NCI-H345 (cell line): ENCODE measurements at regions not wholly inside any gene's neighbourhood (a gene's known extent, or its start where the extent isn't known, plus 50 kb on each side); places are given as distances from the start of the nearest gene placed in this dataset.
"Not testable (repeated sequence)": the region's sequence is repeated elsewhere in the genome, so short reads cannot be mapped to it uniquely, and the experiment has no call there.

Experiments
- DNase-seq: peaks from one replicate; lab custom pipeline; 2025; lab: John Stamatoyannopoulos, UW

DNA sequence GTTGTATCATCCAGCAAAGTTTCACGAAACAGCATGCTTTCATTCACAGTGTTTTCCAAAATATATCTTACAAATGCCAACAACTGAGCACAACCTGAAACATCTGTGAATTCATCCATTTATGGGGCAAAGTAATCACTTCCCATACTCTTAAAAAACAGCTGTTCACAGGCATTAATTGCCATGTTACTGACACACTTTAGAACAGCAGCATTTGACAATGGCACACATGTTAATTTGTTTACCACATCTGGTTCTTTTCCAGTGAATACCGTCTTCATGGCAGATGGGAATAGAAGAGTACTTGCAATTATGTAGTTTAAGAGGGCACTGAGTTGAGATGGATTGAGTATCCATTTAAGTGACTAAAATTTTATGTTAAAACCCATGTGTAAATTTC, 347.4 kb upstream of the LRP1B start:
- DNase-seq: no peak

- no peak for DNase-seq
Observed at GRCh38 chr2:142472382-142472781, 341.6 kb upstream of the LRP1B start.

- DNase-seq: no peak
Observed at GRCh38 chr2:142467321-142467720, 336.5 kb upstream of the LRP1B start.

- no peak for DNase-seq
Observed at GRCh38 chr2:142463047-142463446, 332.2 kb upstream of the LRP1B start.

DNA sequence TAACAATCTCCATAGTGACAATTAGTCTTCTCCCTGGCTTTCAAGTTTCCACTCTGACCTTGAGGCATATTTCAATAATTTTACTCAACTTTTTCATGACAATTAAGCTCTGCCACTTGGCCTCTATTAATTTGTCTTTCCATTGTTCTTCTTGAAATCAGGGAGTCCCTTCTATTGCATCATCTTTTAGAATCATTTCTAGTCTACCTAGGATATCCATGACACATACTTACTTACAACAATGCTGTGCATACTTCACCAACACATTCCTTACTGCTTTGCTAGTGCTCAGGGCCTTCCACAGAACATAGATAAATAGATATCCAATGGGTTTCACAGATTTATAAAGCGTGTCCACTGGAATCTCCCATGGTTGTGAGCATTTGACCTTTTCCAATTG, 331.5 kb upstream of the LRP1B start:
- no peak for DNase-seq

DNA sequence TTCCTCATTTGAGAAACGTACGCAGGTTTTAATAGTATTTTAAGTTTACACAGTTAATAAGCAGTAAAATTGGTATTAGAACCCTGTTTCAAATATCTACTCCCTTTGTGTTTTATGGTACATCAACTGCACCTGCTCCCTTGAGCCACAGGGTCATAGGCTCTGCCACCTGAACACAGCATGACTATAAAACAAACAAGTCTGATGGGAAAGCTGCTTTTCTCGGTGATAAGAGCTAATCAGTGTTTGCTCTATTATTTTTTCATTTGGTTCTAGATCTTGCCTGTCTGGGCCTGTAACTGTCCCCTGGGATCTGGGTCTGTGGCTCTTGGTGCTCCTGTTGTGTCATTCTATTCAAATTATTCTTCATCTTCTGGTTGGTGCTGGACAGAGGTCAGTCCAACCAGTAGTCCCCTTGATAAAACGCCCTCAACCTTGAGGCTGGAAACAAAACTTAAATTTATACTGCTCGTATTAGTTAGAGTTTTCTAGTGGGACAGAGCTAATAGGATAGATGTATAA, 314.8 kb upstream of the LRP1B start:
- no peak for DNase-seq

GRCh38 chr2:142445023-142445422, 314.2 kb upstream of the LRP1B start:
- DNase-seq: no peak

GRCh38 chr2:142435847-142436246, 305.0 kb upstream of the LRP1B start:
- no peak for DNase-seq

DNA sequence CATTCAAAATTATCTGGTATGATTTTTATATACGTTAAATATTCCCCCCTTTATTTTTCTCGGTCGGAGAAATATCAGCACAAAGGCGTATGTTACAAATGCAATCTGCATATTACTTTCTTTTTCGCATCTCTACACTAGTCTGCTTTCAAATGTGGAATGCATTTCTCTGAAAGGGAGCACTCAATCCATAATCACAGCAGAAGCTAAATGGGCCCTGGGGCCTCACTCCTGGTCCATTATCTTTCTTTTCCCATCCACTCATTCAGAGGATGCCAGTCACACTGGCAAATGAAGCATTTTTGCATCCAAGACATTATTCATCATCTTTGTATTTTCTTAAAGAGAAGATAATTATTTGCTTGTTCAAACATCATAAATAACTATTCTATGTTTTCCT, 295.2 kb upstream of the LRP1B start:
- DNase-seq: no peak

DNA sequence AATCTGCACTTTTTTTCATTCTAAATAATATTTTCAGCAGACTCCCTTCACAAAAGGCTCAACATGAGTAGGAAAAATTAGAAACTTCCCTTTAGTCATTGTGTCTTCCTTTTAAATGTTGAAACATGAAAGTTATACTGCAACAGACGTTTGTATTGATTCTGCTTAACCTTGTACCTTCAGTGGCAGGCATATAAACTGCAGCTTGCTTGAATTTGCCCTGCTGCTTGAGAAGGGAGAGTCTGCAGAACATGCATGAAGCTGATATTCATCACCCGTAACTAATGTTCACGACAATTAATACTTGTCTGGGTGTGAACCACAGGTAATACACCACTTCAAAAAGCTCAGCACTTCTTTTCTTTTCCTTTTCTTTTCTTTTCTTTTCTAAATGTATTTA, 294.7 kb upstream of the LRP1B start:
- no peak for DNase-seq

DNA sequence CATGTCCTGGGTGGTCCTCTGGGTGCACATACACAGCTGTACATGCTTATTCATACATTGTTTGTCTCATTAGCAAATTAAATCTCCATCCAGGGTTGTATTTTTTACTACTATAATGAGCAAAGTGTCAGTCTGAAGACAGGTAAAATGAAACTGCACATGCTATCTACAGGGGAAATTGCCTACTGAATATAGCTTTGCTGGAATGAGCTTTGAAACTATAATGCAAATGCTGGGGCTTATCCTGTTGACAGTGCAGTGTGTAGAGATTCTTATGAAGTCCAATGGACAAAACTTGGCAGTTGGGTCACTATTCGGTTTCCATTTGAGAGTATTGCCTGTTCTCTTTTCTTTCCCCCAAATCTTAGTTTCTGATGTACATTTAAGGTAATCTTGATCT, 292.8 kb upstream of the LRP1B start:
- no peak for DNase-seq

GRCh38 chr2:142422769-142423168, 292.0 kb upstream of the LRP1B start:
- no peak for DNase-seq

GRCh38 chr2:142422041-142422440, 291.2 kb upstream of the LRP1B start:
- no peak for DNase-seq

GRCh38 chr2:142418699-142419098, 287.9 kb upstream of the LRP1B start:
- not testable (repeated sequence) for DNase-seq

- DNase-seq: no peak
Observed at GRCh38 chr2:142416996-142417395, 286.2 kb upstream of the LRP1B start.

- DNase-seq: no peak
Observed at GRCh38 chr2:142415461-142415860, 284.6 kb upstream of the LRP1B start.

DNA sequence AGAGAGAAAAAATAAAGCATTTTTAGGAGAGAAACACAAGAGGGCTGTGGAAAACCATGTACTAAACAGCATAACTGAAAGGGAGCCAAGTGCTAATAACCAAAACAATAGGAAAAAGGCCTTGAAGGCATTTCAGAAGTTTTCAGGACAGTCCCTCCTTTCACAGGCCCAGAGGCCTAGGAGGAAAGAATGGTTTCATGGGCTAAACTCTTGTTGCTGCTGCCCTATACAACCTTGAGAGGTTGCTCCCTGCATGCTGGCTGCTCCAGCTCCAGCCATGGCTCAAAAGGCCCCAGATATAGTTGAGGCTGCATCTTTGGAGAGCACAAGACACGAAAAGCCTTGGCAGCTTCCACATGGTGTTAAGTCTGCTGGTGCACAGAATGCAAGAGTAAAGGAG, 267.4 kb upstream of the LRP1B start:
- DNase-seq: no peak

GRCh38 chr2:142395291-142395690, 264.5 kb upstream of the LRP1B start:
- DNase-seq: no peak

GRCh38 chr2:142380372-142380771, 249.6 kb upstream of the LRP1B start:
- no peak for DNase-seq

- DNase-seq: not testable (repeated sequence)
Observed at GRCh38 chr2:142362069-142362468, 231.3 kb upstream of the LRP1B start.

DNA sequence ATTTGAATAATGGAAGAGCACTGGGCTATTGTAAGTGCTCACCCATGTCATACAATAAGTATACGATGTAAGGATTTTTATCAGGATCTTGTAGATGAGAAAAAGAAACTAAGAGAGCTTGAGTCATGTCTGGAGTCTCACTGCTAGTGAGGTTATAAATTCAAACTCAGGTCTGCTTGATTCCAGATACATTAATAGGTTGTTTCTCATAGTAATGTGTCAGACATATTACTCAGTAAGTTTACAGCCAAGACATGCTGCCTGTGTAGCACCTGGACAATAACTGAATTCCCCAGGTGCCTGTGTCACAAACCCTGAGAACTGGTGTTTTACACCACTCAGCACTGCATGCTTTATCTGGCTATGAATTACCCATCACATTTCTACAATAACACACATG, 216.9 kb upstream of the LRP1B start:
- peak; percentile 4 for DNase-seq

DNA sequence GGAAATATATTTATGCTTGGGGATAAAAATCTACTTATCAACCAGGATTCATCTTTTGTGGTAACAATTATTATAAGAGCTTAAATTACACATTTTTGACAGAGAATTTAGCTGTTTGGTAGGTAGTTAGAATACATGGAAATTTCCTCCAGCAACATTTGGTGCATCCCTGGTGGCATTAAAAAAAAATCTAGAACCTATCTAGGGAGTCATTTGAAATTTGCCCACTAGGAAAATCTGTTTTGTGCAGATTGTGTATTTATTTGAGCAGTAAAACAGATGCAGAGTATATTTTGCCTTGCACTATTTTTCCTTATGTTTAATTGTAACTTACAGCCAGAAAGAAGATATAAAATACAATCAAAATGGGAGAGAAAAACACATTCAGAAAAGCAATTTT, 208.4 kb upstream of the LRP1B start:
- DNase-seq: no peak

GRCh38 chr2:142332196-142332595, 201.4 kb upstream of the LRP1B start:
- no peak for DNase-seq

GRCh38 chr2:142330458-142330857, 199.6 kb upstream of the LRP1B start:
- DNase-seq: no peak

DNA sequence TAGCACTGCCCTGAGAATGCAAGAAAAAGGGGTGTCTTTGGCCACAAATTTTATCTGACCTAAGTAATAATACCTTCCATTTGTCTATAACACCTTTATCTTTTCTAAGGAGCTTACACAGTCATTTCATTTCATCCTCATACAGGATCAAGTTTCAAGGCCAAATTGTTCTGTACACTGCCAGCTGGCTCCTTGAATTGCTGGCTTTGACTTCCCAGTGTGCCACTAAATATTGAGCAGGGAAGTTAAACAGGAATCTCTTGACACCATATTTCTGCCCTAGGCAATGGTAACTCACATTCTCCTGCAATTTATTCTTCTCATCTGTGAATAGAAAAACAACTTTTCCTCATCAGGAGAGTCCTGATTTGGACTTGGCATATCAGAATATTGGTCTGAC, 195.1 kb upstream of the LRP1B start:
- no peak for DNase-seq
